WTC11 (cell line): ENCODE measurements at regions not wholly inside any gene's neighbourhood (a gene's known extent, or its start where the extent isn't known, plus 50 kb on each side); places are given as distances from the start of the nearest gene placed in this dataset.

Experiments
- ATAC-seq: fragments of 200-7000 bp; cut with Tn5 transposase; 2 replicates; pipeline ENCODE4 v1.10.0; 2021; ENCODE audit warnings: mild to moderate bottlenecking, moderate library complexity
- CTCF ChIA-PET: fragments of 300-600 bp; sonication (Branson Sonifier 250); formaldehyde crosslinking; loops from one replicate; lab custom pipeline; 2021; ENCODE audit warnings: antibody characterized with exemption; lab: Charles Lee
- POLR2A ChIA-PET: fragments of 350-600 bp; sonication (Branson Sonifier 250); formaldehyde crosslinking; loops from one replicate; lab custom pipeline; 2021; ENCODE audit warnings: antibody characterized with exemption; lab: Charles Lee
- DNase-seq: peaks from one replicate; pipeline ENCODE4 v3.0.0; 2021; ENCODE audit warnings: low spot score
- H3K27ac Mint-ChIP-seq: 2 replicates; pipeline ENCODE4 v1.8.0; 2021; ENCODE audit warnings: mixed read lengths
- H3K27me3 Mint-ChIP-seq: 2 replicates; pipeline ENCODE4 v1.8.0; 2021; ENCODE audit warnings: low read depth, mild to moderate bottlenecking, moderate library complexity, mixed read lengths
- H3K36me3 Mint-ChIP-seq: 2 replicates; pipeline ENCODE4 v1.8.0; 2021; ENCODE audit warnings: mixed read lengths
- H3K4me1 Mint-ChIP-seq: 2 replicates; pipeline ENCODE4 v1.8.0; 2022; ENCODE audit warnings: mixed read lengths
- H3K4me3 Mint-ChIP-seq: 2 replicates; pipeline ENCODE4 v1.8.0; 2021; ENCODE audit warnings: mild to moderate bottlenecking, moderate library complexity, mixed read lengths
- H3K9me3 Mint-ChIP-seq: 2 replicates; pipeline ENCODE4 v1.8.0; 2021; ENCODE audit warnings: mixed read lengths
- ATF6 ChIP-seq: sonication (generic); formaldehyde crosslinking; IDR thresholded peaks from 2 replicates; pipeline ENCODE4 v1.8.1; 2023; ENCODE audit warnings: mild to moderate bottlenecking, missing genetic modification reagents
- CREB1 ChIP-seq: sonication (generic); formaldehyde crosslinking; IDR thresholded peaks from 2 replicates; pipeline ENCODE4 v1.8.0; 2023; ENCODE audit warnings: mild to moderate bottlenecking, missing genetic modification reagents
- CREM ChIP-seq: sonication (generic); formaldehyde crosslinking; IDR thresholded peaks from 2 replicates; pipeline ENCODE4 v1.8.1; 2022; ENCODE audit warnings: mild to moderate bottlenecking, missing genetic modification reagents, moderate library complexity
- CTCF ChIP-seq: fragments of 200-600 bp; IDR thresholded peaks from 2 replicates; pipeline ENCODE4 v1.8.0; 2022; ENCODE audit warnings: antibody characterized with exemption
- EMX1 ChIP-seq: fragments of 250-450 bp; sonication (Bioruptor Pico); IDR thresholded peaks from 2 replicates; pipeline ENCODE4 v1.8.0; 2021; ENCODE audit warnings: mild to moderate bottlenecking
- ESRRA ChIP-seq: sonication (generic); formaldehyde crosslinking; IDR thresholded peaks from 2 replicates; pipeline ENCODE4 v1.8.1; 2022; ENCODE audit warnings: mild to moderate bottlenecking, missing genetic modification reagents, borderline replicate concordance
- FOXP4 ChIP-seq: sonication (generic); formaldehyde crosslinking; IDR thresholded peaks from 2 replicates; pipeline ENCODE4 v1.8.0; 2022; ENCODE audit warnings: mild to moderate bottlenecking, missing genetic modification reagents
- MAX ChIP-seq: sonication (generic); formaldehyde crosslinking; IDR thresholded peaks from 2 replicates; pipeline ENCODE4 v1.8.0; 2022; ENCODE audit warnings: mild to moderate bottlenecking, missing genetic modification reagents
- NFYB ChIP-seq: sonication (generic); formaldehyde crosslinking; conservative IDR thresholded peaks from 2 replicates; pipeline ENCODE4 v1.8.0; 2022; ENCODE audit warnings: low read depth, missing genetic modification reagents
- RORB ChIP-seq: fragments of 250-450 bp; sonication (Bioruptor Pico); IDR thresholded peaks from 2 replicates; pipeline ENCODE4 v1.9.0; 2021; ENCODE audit warnings: mild to moderate bottlenecking
- SMAD3 ChIP-seq: sonication (generic); formaldehyde crosslinking; IDR thresholded peaks from 2 replicates; pipeline ENCODE4 v1.8.0; 2022; ENCODE audit warnings: missing genetic modification reagents, mild to moderate bottlenecking, borderline replicate concordance
- SMAD4 ChIP-seq: sonication (generic); formaldehyde crosslinking; IDR thresholded peaks from 2 replicates; pipeline ENCODE4 v1.8.0; 2022; ENCODE audit warnings: mild to moderate bottlenecking, missing genetic modification reagents
- SP1 ChIP-seq: sonication (generic); formaldehyde crosslinking; conservative IDR thresholded peaks from 2 replicates; pipeline ENCODE4 v1.8.1; 2022; ENCODE audit warnings: missing genetic modification reagents
- STAT6 ChIP-seq: sonication (generic); formaldehyde crosslinking; conservative IDR thresholded peaks from 2 replicates; pipeline ENCODE4 v1.8.1; 2023; ENCODE audit warnings: mild to moderate bottlenecking, low read depth, missing genetic modification reagents, moderate library complexity
- ZBTB43 ChIP-seq: sonication (generic); formaldehyde crosslinking; IDR thresholded peaks from 2 replicates; pipeline ENCODE4 v1.8.1; 2023; ENCODE audit warnings: mild to moderate bottlenecking, missing genetic modification reagents
- ZNF121 ChIP-seq: sonication (generic); formaldehyde crosslinking; IDR thresholded peaks from 2 replicates; pipeline ENCODE4 v1.8.0; 2023; ENCODE audit warnings: missing genetic modification reagents
- ZNF232 ChIP-seq: sonication (generic); formaldehyde crosslinking; IDR thresholded peaks from 2 replicates; pipeline ENCODE4 v1.8.0; 2022; ENCODE audit warnings: mild to moderate bottlenecking, missing genetic modification reagents
- ZNF416 ChIP-seq: fragments of 250-450 bp; sonication (Bioruptor Pico); IDR thresholded peaks from 2 replicates; pipeline ENCODE4 v1.9.0; 2021; ENCODE audit warnings: mild to moderate bottlenecking, inconsistent platforms
- ZSCAN18 ChIP-seq: fragments of 250-450 bp; sonication (Bioruptor Pico); IDR thresholded peaks from 2 replicates; pipeline ENCODE4 v2.1.2; 2022; ENCODE audit warnings: mild to moderate bottlenecking, moderate library complexity

- TF ChIP-seq ATF6 (CRISPR knock-in tag) = no peak
- TF ChIP-seq SMAD3 = no peak
- TF ChIP-seq STAT6 (CRISPR knock-in tag) = no peak
- no peak for TF ChIP-seq ZBTB43
- TF ChIP-seq ESRRA = no peak
- TF ChIP-seq ZNF121 (CRISPR knock-in tag) = no peak
- TF ChIP-seq CREB1 = no peak
Observed at GRCh38 chr2:226508683-226509082, 290.9 kb downstream of the IRS1 start (continued).

GRCh38 chr2:226508005-226508404, 291.6 kb downstream of the IRS1 start:
- H3K36me3 Mint-ChIP-seq = no peaks in the 10 kb centered on the region
- DNase-seq (no peak), ATAC-seq (no peak)
- peaks cover 4% of the 10 kb centered on the region; the same call in 1 of the 2 replicates for H3K9me3 Mint-ChIP-seq
- no peak overlapping the region for H3K27ac Mint-ChIP-seq
- peaks cover 2% of the 10 kb centered on the region for H3K4me1 Mint-ChIP-seq
- H3K4me3 Mint-ChIP-seq = no peak overlapping the region
- ChIA-PET POLR2A (no interaction called here), CTCF (interaction anchor here (0.6 to 1.0 kb wide), 4 partner anchors 68 to 542 kb away, joined by 3 to 5 read pairs (median 4); no protein-coding TSS in a partner anchor)
- TF ChIP-seq CTCF (no peak), CREM (CRISPR knock-in tag) (no peak), ZSCAN18 (no peak), SP1 (CRISPR knock-in tag) (no peak), EMX1 (CRISPR knock-in tag) (no peak), FOXP4 (CRISPR knock-in tag) (no peak), ZNF416 (CRISPR knock-in tag) (no peak), SMAD4 (CRISPR knock-in tag) (no peak), MAX (CRISPR knock-in tag) (no peak), ZNF232 (CRISPR knock-in tag) (no peak), NFYB (no peak), ZNF121 (CRISPR knock-in tag) (no peak), RORB (CRISPR knock-in tag) (no peak)
- H3K27me3 Mint-ChIP-seq = no peaks in the 10 kb centered on the region
